Kidney (tissue), 13 donors: ENCODE measurements at regions not wholly inside any gene's neighbourhood (a gene's known extent, or its start where the extent isn't known, plus 50 kb on each side); places are given as distances from the start of the nearest gene placed in this dataset.

ENCODE experiments used
- DNase-seq, 5 donors: peaks; one replicate each; pipeline ENCODE4 v3.0.0-alpha.2; 2013 to 2020
- FAIRE-seq: peaks from 2 replicates; lab custom pipeline; 2012; peaks lifted over from hg19 to GRCh38; lab: Jason Lieb, UNC
- H3K27ac ChIP-seq, 2 donors: one replicate each; pipeline ENCODE4 v1.7.0; 2013; ENCODE audit warnings: low read depth in 2 of 2, low read length in 2 of 2, inconsistent platforms in 1 of 2
- H3K27me3 ChIP-seq: one replicate; pipeline ENCODE4 v1.7.1; 2013; ENCODE audit warnings: low read length, inconsistent platforms; ENCODE audit not compliant: control insufficient read depth, insufficient read depth
- H3K36me3 ChIP-seq, 3 donors: one replicate each; pipeline versions ENCODE4 v1.7.0 to v1.7.1; 2013; ENCODE audit warnings: low read length in 3 of 3, control low read depth in 1 of 3, inconsistent platforms in 1 of 3; ENCODE audit not compliant: insufficient read depth in 3 of 3, control insufficient read depth in 2 of 3
- H3K4me1 ChIP-seq, 3 donors: one replicate each; pipeline versions ENCODE4 v1.7.0 to v1.7.1; 2013; ENCODE audit warnings: low read length in 3 of 3, inconsistent platforms in 1 of 3, low read depth in 1 of 3; ENCODE audit not compliant: control insufficient read depth in 2 of 3, insufficient read depth in 2 of 3
- H3K4me3 ChIP-seq, 3 donors: one replicate each; pipeline versions ENCODE4 v1.7.0 to v1.8.1; 2013; ENCODE audit warnings: low read length in 3 of 3, control low read depth in 1 of 3, inconsistent platforms in 1 of 3
- H3K9ac ChIP-seq, 3 donors: one replicate each; pipeline versions ENCODE4 v1.7.0 to v1.7.1; 2013; ENCODE audit warnings: low read length in 3 of 3, control low read depth in 1 of 3, inconsistent platforms in 1 of 3
- H3K9me3 ChIP-seq, 3 donors: one replicate each; pipeline versions ENCODE4 v1.7.0 to v1.7.1; 2013; ENCODE audit warnings: low read length in 3 of 3, control low read depth in 1 of 3, inconsistent platforms in 1 of 3; ENCODE audit not compliant: control insufficient read depth in 2 of 3, insufficient read depth in 1 of 3
- intact Hi-C: fragments of 100-400 bp; cut with DNase I; formaldehyde crosslinking; loops from one replicate; pipeline ENCODE4 v1.11.1; 2022
- TF ChIP-seq, protein P1 (sequence below): IDR thresholded peaks from 3 replicates; pipeline ENCODE4 v1.5.1; 2012; ENCODE audit warnings: mild to moderate bottlenecking, moderate library complexity, borderline replicate concordance; ENCODE audit not compliant: insufficient read depth; ENCODE audit errors: extremely low read depth
- donor health status: control.
- donor health status: control.
- donor health status: control.
- donor health status: control.
- donor health status: control.
- donor health status: DM: yes; HTN: yes; CAD: no.
- donor health status: Normal renal cell carcinoma (clear cell type).

- intact Hi-C loops = no loop called here
- Histone ChIP-seq H3K27ac (no peak overlapping the region), H3K9ac (no peak overlapping the region), H3K27me3 (no peaks in the 10 kb centered on the region), H3K4me3 (no peak overlapping the region), H3K36me3 (no peaks in the 10 kb centered on the region), H3K9me3 (no peaks in the 10 kb centered on the region), H3K4me1 (no peaks in the 10 kb centered on the region)
- TF ChIP-seq, protein P1, sequence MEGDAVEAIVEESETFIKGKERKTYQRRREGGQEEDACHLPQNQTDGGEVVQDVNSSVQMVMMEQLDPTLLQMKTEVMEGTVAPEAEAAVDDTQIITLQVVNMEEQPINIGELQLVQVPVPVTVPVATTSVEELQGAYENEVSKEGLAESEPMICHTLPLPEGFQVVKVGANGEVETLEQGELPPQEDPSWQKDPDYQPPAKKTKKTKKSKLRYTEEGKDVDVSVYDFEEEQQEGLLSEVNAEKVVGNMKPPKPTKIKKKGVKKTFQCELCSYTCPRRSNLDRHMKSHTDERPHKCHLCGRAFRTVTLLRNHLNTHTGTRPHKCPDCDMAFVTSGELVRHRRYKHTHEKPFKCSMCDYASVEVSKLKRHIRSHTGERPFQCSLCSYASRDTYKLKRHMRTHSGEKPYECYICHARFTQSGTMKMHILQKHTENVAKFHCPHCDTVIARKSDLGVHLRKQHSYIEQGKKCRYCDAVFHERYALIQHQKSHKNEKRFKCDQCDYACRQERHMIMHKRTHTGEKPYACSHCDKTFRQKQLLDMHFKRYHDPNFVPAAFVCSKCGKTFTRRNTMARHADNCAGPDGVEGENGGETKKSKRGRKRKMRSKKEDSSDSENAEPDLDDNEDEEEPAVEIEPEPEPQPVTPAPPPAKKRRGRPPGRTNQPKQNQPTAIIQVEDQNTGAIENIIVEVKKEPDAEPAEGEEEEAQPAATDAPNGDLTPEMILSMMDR = no peak
- no peak for DNase-seq
- FAIRE-seq = no peak
These were observed 130.6 kb upstream of the BTG1 start for GRCh38 chr12:92276276-92276675.

GRCh38 chr12:92275443-92276154 is 130.0 kb upstream of the BTG1 start:
- TF ChIP-seq, protein P1 = no peak
- DNase-seq (no peak), FAIRE-seq (no peak)
- H3K27ac ChIP-seq = no peak overlapping the region
- no peaks in the 10 kb centered on the region for H3K27me3 ChIP-seq
- H3K4me3 ChIP-seq = no peak overlapping the region
- H3K9me3 ChIP-seq = no peaks in the 10 kb centered on the region
- no peak overlapping the region for H3K9ac ChIP-seq
- H3K36me3 ChIP-seq = no peaks in the 10 kb centered on the region
- intact Hi-C loops = no loop called here
- H3K4me1 ChIP-seq = no peaks in the 10 kb centered on the region

DNA sequence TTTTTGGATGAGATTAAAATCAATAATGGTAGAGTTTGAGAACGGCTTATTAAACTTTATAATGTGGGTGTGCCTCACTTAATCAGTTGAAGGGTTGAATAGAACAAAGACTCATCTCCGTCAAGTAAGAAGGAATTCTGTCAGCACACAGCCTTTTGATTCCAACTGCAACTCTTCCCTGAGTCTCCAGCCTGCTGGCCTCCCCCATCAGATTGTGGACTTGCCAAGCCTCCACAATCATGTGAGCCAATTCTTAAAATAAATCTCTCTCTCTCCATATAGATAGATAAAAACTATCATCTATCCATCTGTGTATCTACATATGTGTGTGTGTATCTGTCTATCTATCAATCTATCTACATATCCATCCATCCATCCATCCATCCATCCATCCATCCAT is 127.4 kb upstream of the BTG1 start:
- no peak overlapping the region for H3K9ac ChIP-seq
- intact Hi-C loops = no loop called here
- DNase-seq (no peak), FAIRE-seq (no peak)
- no peaks in the 10 kb centered on the region for H3K36me3 ChIP-seq
- H3K27ac ChIP-seq = no peak overlapping the region
- H3K9me3 ChIP-seq = no peaks in the 10 kb centered on the region
- TF ChIP-seq, protein P1 = no peak
- H3K27me3 ChIP-seq = no peaks in the 10 kb centered on the region
- no peak overlapping the region for H3K4me3 ChIP-seq
- no peaks in the 10 kb centered on the region for H3K4me1 ChIP-seq
